Mesendoderm (in vitro differentiated cells): ENCODE measurements at regions not wholly inside any gene's neighbourhood (a gene's known extent, or its start where the extent isn't known, plus 50 kb on each side); places are given as distances from the start of the nearest gene placed in this dataset.

Experiments
- DNase-seq: peaks from one replicate; pipeline ENCODE4 v3.0.0; 2013
- H2AK5ac ChIP-seq: 2 replicates; pipeline ENCODE4 v1.6.1; 2013; ENCODE audit warnings: low read length, inconsistent platforms
- H2BK120ac ChIP-seq: 2 replicates; pipeline ENCODE4 v1.6.1; 2013; ENCODE audit warnings: low read depth, mild to moderate bottlenecking, low read length, moderate library complexity, mixed read lengths
- H2BK15ac ChIP-seq: replicated peaks from 2 replicates; pipeline ENCODE4 v1.6.1; 2013; ENCODE audit warnings: low read depth, mild to moderate bottlenecking, moderate library complexity
- H2BK5ac ChIP-seq: 2 replicates; pipeline ENCODE4 v1.6.1; 2013; ENCODE audit warnings: low read length, inconsistent platforms
- H3K18ac ChIP-seq: 2 replicates; pipeline ENCODE4 v1.6.1; 2013; ENCODE audit warnings: mild to moderate bottlenecking, low read length, mixed read lengths
- H3K23ac ChIP-seq: one replicate; pipeline ENCODE4 v1.6.1; 2013; ENCODE audit warnings: low read length
- H3K27ac ChIP-seq: 2 replicates; pipeline ENCODE4 v1.5.1; 2013; ENCODE audit warnings: low read depth, mild to moderate bottlenecking, inconsistent platforms, low read length, moderate library complexity
- H3K27me3 ChIP-seq: 2 replicates; pipeline ENCODE4 v1.6.1; 2013; ENCODE audit warnings: low read length, control low read depth, mild to moderate bottlenecking, inconsistent platforms; ENCODE audit not compliant: insufficient read depth, poor library complexity
- H3K36me3 ChIP-seq: 2 replicates; pipeline ENCODE4 v1.6.1; 2013; ENCODE audit warnings: low read length, inconsistent platforms; ENCODE audit not compliant: control insufficient read depth, insufficient read depth
- H3K4ac ChIP-seq: one replicate; pipeline ENCODE4 v1.6.1; 2013; ENCODE audit warnings: low read depth, mild to moderate bottlenecking, low read length, moderate library complexity
- H3K4me1 ChIP-seq: 2 replicates; pipeline ENCODE4 v1.6.1; 2013; ENCODE audit warnings: low read depth, low read length, inconsistent platforms; ENCODE audit not compliant: control insufficient read depth
- H3K4me2 ChIP-seq: 2 replicates; pipeline ENCODE4 v1.6.1; 2013; ENCODE audit warnings: low read length
- H3K4me3 ChIP-seq: 2 replicates; pipeline ENCODE4 v1.5.1; 2013; ENCODE audit warnings: mild to moderate bottlenecking, low read length
- H3K56ac ChIP-seq: one replicate; pipeline ENCODE4 v1.6.1; 2013; ENCODE audit warnings: low read length
- H3K79me1 ChIP-seq: 2 replicates; pipeline ENCODE4 v1.6.1; 2013; ENCODE audit warnings: low read length, inconsistent platforms
- H3K79me2 ChIP-seq: 2 replicates; pipeline ENCODE4 v1.6.1; 2013; ENCODE audit warnings: mild to moderate bottlenecking, low read length; ENCODE audit not compliant: control insufficient read depth, insufficient read depth
- H3K9ac ChIP-seq: 2 replicates; pipeline ENCODE4 v1.6.1; 2013; ENCODE audit warnings: low read length, inconsistent platforms
- H4K5ac ChIP-seq: one replicate; pipeline ENCODE4 v1.6.1; 2013; ENCODE audit warnings: low read length
- H4K8ac ChIP-seq: one replicate; pipeline ENCODE4 v1.6.1; 2013; ENCODE audit warnings: low read depth, mild to moderate bottlenecking, control low read depth, low read length, moderate library complexity
- WGBS: extraction: QIAGEN DNeasy Blood & Tissue Kit; methylation state at CpG from one replicate; pipeline ENCODE4 v1.1.7; 2013; ENCODE audit warnings: low lambda C conversion rate, missing lambda C conversion rate; ENCODE audit not compliant: insufficient coverage; ENCODE audit errors: extremely low coverage; 5-methylcytosine and 5-hydroxymethylcytosine counted together

DNA sequence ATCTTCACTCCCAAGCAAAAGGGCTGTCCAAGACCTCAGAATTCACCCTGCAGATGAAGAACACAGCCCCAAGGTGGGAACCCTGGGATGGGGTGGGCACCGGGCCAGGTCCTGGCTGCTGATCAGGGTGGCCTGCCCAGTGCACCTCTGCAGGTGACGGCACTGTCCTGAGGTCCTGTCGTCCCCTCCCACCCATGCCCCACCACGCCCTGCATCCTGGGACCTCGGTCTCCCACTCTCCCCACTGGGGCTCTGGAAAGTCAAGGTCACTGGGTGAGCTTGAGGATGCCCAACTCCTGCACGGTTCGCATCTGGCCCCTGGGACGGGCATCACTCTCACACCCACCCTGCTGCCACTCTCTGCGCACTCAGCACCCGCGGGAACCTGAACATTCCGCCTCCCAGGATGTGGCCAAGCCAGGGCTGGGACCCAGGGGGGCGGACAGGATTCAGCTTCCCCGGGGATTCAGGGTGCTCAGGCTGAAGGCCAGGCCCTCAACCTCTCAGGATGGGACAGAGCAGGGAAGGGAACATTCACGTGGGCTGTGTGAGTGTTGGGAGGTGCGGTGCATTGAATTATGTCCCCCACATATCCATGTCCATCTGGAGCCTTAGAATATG, 115.9 kb downstream of the CPZ start:
- Histone ChIP-seq H4K8ac (no peak overlapping the region), H2BK15ac (no peak overlapping the region), H3K4me2 (no peak overlapping the region), H3K4ac (no peak overlapping the region), H3K79me2 (no peaks in the 10 kb centered on the region), H3K79me1 (no peaks in the 10 kb centered on the region), H2AK5ac (no peak overlapping the region), H3K4me1 (no peaks in the 10 kb centered on the region), H3K4me3 (no peak overlapping the region), H3K36me3 (no peaks in the 10 kb centered on the region), H4K5ac (no peak overlapping the region), H2BK120ac (no peak overlapping the region), H3K56ac (no peak overlapping the region), H2BK5ac (no peak overlapping the region), H3K27me3 (no peaks in the 10 kb centered on the region), H3K23ac (peak overlapping the region; percentile 45), H3K18ac (no peak overlapping the region), H3K9ac (no peak overlapping the region), H3K27ac (no peak overlapping the region)
- DNase-seq, result no peak
- WGBS, result no CpG with 5 or more reads among the region's 16 CpGs

DNA sequence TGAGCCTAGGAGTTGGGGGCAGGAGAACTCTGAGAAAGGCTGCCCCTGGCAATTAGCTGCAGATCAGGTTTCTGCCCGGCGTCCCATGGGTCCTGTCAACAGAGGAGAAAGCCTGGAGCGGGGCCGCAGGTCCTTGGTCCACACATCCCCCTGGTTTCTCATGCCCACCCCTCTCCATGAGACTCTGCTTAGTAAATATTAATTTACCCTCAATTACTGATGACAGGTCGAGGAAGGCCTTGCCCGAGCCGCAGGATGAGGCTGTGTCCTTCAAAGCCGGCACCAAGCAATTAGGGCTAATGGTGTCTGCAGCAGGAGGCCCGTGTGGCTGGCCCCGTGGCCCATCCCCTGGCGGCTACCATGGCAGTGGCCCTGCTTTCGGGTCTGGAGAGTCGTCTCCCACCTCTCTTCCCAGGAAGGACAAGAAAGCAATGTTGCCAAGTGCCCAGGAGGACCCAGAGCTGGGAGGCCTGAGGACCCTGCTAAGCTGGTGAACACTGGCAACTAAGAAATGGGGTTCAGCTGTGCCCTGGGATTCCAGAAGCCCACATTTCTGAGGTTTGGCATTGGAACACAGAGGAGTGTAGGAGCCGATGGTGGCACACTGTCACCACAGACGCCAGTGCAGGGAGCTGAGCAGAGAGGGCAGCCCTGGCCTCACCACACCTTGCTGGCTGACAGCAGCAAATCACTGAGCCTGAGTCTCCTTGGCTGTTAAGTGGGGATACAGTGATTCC, 114.6 kb downstream of the CPZ start:
- no peak overlapping the region for H3K23ac ChIP-seq
- H3K56ac ChIP-seq, result no peak overlapping the region
- no peak overlapping the region for H2BK120ac ChIP-seq
- H3K27ac ChIP-seq, result no peak overlapping the region
- H2BK15ac ChIP-seq, result no peak overlapping the region
- no peak overlapping the region for H4K8ac ChIP-seq
- no peak overlapping the region for H2BK5ac ChIP-seq
- no peak overlapping the region for H3K4ac ChIP-seq
- no peak overlapping the region for H3K4me3 ChIP-seq
- H2AK5ac ChIP-seq, result no peak overlapping the region
- DNase-seq, result no peak
- no peak overlapping the region for H3K18ac ChIP-seq
- no peaks in the 10 kb centered on the region for H3K79me1 ChIP-seq
- H3K4me2 ChIP-seq, result no peak overlapping the region
- no CpG with 5 or more reads among the region's 15 CpGs for WGBS
- no peaks in the 10 kb centered on the region for H3K27me3 ChIP-seq
- no peaks in the 10 kb centered on the region for H3K79me2 ChIP-seq
- no peak overlapping the region for H4K5ac ChIP-seq
- no peak overlapping the region for H3K9ac ChIP-seq
- no peaks in the 10 kb centered on the region for H3K36me3 ChIP-seq
- H3K4me1 ChIP-seq, result no peaks in the 10 kb centered on the region

DNA sequence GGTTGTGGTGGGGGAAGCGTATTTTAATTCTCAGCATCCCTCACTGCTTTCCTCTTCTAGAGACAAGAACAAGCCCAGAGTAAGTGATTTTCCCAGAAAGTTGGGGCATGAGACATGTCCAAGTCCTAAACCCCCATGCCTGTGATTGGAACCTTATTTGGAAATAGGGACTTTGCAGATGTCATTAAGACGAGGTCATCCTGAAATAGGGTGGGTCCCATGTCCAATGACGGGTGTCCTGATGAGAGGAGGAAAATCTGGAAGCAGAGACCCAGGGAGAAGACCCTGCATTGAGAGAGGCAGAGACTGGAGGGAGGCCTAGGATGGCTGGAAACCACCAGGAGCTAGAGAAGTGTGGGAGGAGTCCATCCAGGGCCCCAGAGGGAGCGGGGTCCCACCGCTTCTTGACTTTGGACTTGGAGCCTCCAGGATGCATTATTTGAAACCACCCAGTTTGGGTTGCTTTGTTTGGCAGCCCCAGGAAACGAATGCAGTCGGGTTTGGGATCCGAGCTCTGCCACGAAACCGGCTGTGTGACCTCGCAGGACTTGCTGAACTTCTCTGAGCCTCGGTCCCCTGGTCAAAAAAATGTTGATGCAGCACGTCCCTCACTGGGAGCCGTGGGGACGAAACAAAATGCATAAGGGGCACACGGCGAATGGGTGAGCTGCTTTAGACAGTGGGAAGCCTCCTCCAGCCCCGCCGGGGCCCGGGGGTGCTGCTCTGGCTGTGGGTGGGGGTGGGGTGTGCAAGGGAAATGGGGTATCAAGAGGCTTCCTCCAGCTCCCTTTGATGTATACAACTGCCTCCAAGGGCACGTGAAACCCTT, 113.9 kb downstream of the CPZ start:
- WGBS, result no CpG with 5 or more reads among the region's 21 CpGs
- Histone ChIP-seq H2AK5ac (no peak overlapping the region), H3K18ac (no peak overlapping the region), H3K9ac (no peak overlapping the region), H3K56ac (no peak overlapping the region), H3K27me3 (no peaks in the 10 kb centered on the region), H3K4me2 (no peak overlapping the region), H4K8ac (no peak overlapping the region), H2BK15ac (no peak overlapping the region), H3K79me1 (no peaks in the 10 kb centered on the region), H3K23ac (no peak overlapping the region), H2BK5ac (no peak overlapping the region), H3K79me2 (no peaks in the 10 kb centered on the region), H3K4ac (no peak overlapping the region), H3K27ac (no peak overlapping the region), H3K4me3 (no peak overlapping the region), H3K4me1 (no peaks in the 10 kb centered on the region), H3K36me3 (no peaks in the 10 kb centered on the region), H2BK120ac (no peak overlapping the region), H4K5ac (no peak overlapping the region)
- DNase-seq, result peak; percentile 55

DNA sequence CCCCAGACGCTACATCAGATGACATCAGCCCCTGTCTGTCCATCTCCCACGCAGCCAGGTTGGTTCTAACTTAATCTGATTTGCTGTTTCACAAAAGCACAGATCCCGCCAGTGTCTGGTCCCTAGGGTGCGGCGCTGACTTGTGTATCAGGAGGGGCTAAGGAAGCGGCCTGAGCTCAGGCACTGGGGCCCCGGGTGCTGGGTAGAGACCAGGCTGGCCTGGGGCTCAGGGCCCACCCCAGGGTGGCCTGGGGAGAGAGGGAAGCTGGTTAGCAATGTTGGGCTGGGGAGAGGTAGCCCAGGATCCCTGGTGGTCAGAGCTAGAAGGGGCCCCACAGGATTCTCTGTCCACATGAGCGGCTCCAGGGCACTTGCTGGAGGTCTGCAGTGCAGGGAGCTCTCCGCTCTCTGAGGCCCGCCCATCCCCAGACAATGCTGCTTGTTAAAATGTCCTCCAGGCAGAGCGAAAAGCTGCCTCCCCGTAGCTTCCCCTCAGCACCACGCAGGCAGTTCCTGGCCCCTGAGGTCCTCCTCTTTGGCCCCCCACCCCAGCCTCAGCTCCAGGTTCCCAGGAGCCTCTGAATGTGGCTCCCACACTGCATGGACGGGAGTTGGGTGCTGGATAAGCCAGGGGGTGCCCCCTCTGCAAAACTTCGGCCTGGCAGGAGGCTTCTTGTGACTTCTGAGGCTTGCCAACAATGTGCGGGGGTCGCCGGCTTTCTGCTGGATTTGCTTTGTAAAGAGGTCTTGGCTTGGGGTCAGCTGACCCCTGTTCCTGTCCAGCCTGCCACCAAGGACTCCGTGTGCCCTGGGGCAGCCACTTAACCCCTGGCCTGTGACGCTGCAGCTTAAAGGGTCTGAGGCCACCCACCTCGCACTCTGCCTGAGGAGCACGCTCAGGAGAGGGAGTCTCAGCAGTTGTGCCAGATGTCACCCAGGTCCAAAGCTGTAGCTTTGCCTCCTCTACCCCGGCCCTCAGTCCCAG, 112.9 kb downstream of the CPZ start:
- no peak overlapping the region for H3K23ac ChIP-seq
- H3K27me3 ChIP-seq, result no peaks in the 10 kb centered on the region
- H3K36me3 ChIP-seq, result no peaks in the 10 kb centered on the region
- H3K4ac ChIP-seq, result no peak overlapping the region
- H2AK5ac ChIP-seq, result no peak overlapping the region
- no peak overlapping the region for H3K18ac ChIP-seq
- no peak overlapping the region for H4K8ac ChIP-seq
- no CpG with 5 or more reads among the region's 23 CpGs for WGBS
- H3K4me2 ChIP-seq, result no peak overlapping the region
- no peaks in the 10 kb centered on the region for H3K4me1 ChIP-seq
- H3K4me3 ChIP-seq, result no peak overlapping the region
- DNase-seq, result peak; percentile 55
- H4K5ac ChIP-seq, result no peak overlapping the region
- no peak overlapping the region for H2BK15ac ChIP-seq
- H3K9ac ChIP-seq, result no peak overlapping the region
- H2BK5ac ChIP-seq, result no peak overlapping the region
- no peaks in the 10 kb centered on the region for H3K79me1 ChIP-seq
- no peak overlapping the region for H2BK120ac ChIP-seq
- H3K79me2 ChIP-seq, result no peaks in the 10 kb centered on the region
- H3K56ac ChIP-seq, result peak overlapping the region; percentile 64
- no peak overlapping the region for H3K27ac ChIP-seq

DNA sequence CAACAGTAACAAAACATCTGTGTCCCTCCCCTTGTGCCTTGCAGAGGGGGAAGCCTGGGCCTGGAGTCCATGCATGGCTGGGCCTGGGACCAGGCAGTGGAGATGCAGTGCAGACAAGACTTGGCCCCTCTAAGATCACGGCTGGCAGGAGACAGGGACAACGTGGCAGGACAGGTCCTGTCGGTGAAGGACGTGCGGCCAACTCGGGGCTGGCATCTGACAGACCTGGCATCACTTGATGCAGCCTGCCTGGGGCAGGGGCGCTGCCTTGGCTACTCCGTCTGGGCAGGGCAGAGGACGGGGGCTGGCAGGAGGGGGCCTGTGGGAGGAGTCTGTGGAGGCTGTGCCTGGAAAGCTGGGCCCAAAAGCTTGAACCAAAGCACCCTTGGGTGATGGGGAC, 112.1 kb downstream of the CPZ start:
- Histone ChIP-seq H3K56ac (no peak overlapping the region), H3K27me3 (no peaks in the 10 kb centered on the region), H2AK5ac (no peak overlapping the region), H3K36me3 (no peaks in the 10 kb centered on the region), H2BK120ac (no peak overlapping the region), H3K23ac (no peak overlapping the region), H4K5ac (no peak overlapping the region), H2BK15ac (no peak overlapping the region), H2BK5ac (no peak overlapping the region), H3K18ac (no peak overlapping the region), H3K79me1 (no peaks in the 10 kb centered on the region), H3K4me2 (no peak overlapping the region), H3K4me1 (no peaks in the 10 kb centered on the region), H3K79me2 (no peaks in the 10 kb centered on the region), H3K4me3 (no peak overlapping the region), H4K8ac (no peak overlapping the region), H3K27ac (no peak overlapping the region), H3K9ac (no peak overlapping the region), H3K4ac (no peak overlapping the region)
- no peak for DNase-seq
- no CpG with 5 or more reads among the region's 9 CpGs for WGBS
